Mesendoderm (in vitro differentiated cells): ENCODE measurements at regions not wholly inside any gene's neighbourhood (a gene's known extent, or its start where the extent isn't known, plus 50 kb on each side); places are given as distances from the start of the nearest gene placed in this dataset.

Source experiments
- DNase-seq: peaks from one replicate; pipeline ENCODE4 v3.0.0; 2013
- H2AK5ac ChIP-seq: 2 replicates; pipeline ENCODE4 v1.6.1; 2013; ENCODE audit warnings: low read length, inconsistent platforms
- H2BK120ac ChIP-seq: 2 replicates; pipeline ENCODE4 v1.6.1; 2013; ENCODE audit warnings: low read depth, mild to moderate bottlenecking, low read length, moderate library complexity, mixed read lengths
- H2BK15ac ChIP-seq: replicated peaks from 2 replicates; pipeline ENCODE4 v1.6.1; 2013; ENCODE audit warnings: low read depth, mild to moderate bottlenecking, moderate library complexity
- H2BK5ac ChIP-seq: 2 replicates; pipeline ENCODE4 v1.6.1; 2013; ENCODE audit warnings: low read length, inconsistent platforms
- H3K18ac ChIP-seq: 2 replicates; pipeline ENCODE4 v1.6.1; 2013; ENCODE audit warnings: mild to moderate bottlenecking, low read length, mixed read lengths
- H3K23ac ChIP-seq: one replicate; pipeline ENCODE4 v1.6.1; 2013; ENCODE audit warnings: low read length
- H3K27ac ChIP-seq: 2 replicates; pipeline ENCODE4 v1.5.1; 2013; ENCODE audit warnings: low read depth, mild to moderate bottlenecking, inconsistent platforms, low read length, moderate library complexity
- H3K27me3 ChIP-seq: 2 replicates; pipeline ENCODE4 v1.6.1; 2013; ENCODE audit warnings: low read length, control low read depth, mild to moderate bottlenecking, inconsistent platforms; ENCODE audit not compliant: insufficient read depth, poor library complexity
- H3K36me3 ChIP-seq: 2 replicates; pipeline ENCODE4 v1.6.1; 2013; ENCODE audit warnings: low read length, inconsistent platforms; ENCODE audit not compliant: control insufficient read depth, insufficient read depth
- H3K4ac ChIP-seq: one replicate; pipeline ENCODE4 v1.6.1; 2013; ENCODE audit warnings: low read depth, mild to moderate bottlenecking, low read length, moderate library complexity
- H3K4me1 ChIP-seq: 2 replicates; pipeline ENCODE4 v1.6.1; 2013; ENCODE audit warnings: low read depth, low read length, inconsistent platforms; ENCODE audit not compliant: control insufficient read depth
- H3K4me2 ChIP-seq: 2 replicates; pipeline ENCODE4 v1.6.1; 2013; ENCODE audit warnings: low read length
- H3K4me3 ChIP-seq: 2 replicates; pipeline ENCODE4 v1.5.1; 2013; ENCODE audit warnings: mild to moderate bottlenecking, low read length
- H3K56ac ChIP-seq: one replicate; pipeline ENCODE4 v1.6.1; 2013; ENCODE audit warnings: low read length
- H3K79me1 ChIP-seq: 2 replicates; pipeline ENCODE4 v1.6.1; 2013; ENCODE audit warnings: low read length, inconsistent platforms
- H3K79me2 ChIP-seq: 2 replicates; pipeline ENCODE4 v1.6.1; 2013; ENCODE audit warnings: mild to moderate bottlenecking, low read length; ENCODE audit not compliant: control insufficient read depth, insufficient read depth
- H3K9ac ChIP-seq: 2 replicates; pipeline ENCODE4 v1.6.1; 2013; ENCODE audit warnings: low read length, inconsistent platforms
- H4K5ac ChIP-seq: one replicate; pipeline ENCODE4 v1.6.1; 2013; ENCODE audit warnings: low read length
- H4K8ac ChIP-seq: one replicate; pipeline ENCODE4 v1.6.1; 2013; ENCODE audit warnings: low read depth, mild to moderate bottlenecking, control low read depth, low read length, moderate library complexity
- WGBS: extraction: QIAGEN DNeasy Blood & Tissue Kit; methylation state at CpG from one replicate; pipeline ENCODE4 v1.1.7; 2013; ENCODE audit warnings: low lambda C conversion rate, missing lambda C conversion rate; ENCODE audit not compliant: insufficient coverage; ENCODE audit errors: extremely low coverage; 5-methylcytosine and 5-hydroxymethylcytosine counted together

DNA sequence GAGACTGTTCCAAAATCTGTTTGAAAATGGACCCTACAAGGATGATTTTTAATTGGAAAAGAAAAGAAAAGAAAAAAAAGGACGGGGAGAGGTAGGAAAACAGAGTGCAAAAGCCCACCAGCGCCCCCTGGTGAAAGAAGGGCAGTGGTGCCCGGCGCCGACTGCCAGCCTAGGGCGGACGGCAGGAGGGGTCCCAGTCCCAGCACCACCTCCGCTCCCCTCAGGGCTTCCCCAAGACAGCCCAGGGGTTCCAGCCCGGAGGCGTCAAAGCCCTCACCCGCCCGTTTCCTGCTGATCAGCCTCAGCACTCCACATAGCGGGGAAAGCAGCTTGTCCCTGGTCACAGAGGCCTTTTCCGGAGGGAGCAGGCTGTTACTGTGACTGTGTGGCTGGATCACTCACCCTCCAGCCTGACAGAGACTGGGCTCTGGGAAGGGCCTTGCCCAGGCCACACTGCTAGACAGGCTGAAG, 213.9 kb downstream of the TFCP2L1 start:
- Histone ChIP-seq H2BK15ac (no peak overlapping the region), H3K4ac (no peak overlapping the region), H3K9ac (peak overlapping the region; percentile 47), H3K18ac (no peak overlapping the region), H4K8ac (no peak overlapping the region), H2AK5ac (no peak overlapping the region), H2BK5ac (no peak overlapping the region), H4K5ac (no peak overlapping the region), H2BK120ac (no peak overlapping the region), H3K79me2 (no peaks in the 10 kb centered on the region), H3K4me3 (no peak overlapping the region), H3K27ac (no peak overlapping the region), H3K27me3 (no peaks in the 10 kb centered on the region), H3K36me3 (no peaks in the 10 kb centered on the region), H3K4me2 (no peak overlapping the region), H3K23ac (no peak overlapping the region), H3K56ac (peak overlapping the region; percentile 71), H3K4me1 (peaks cover under 1% of the 10 kb centered on the region), H3K79me1 (no peaks in the 10 kb centered on the region)
- DNase-seq: peak; percentile 62
- no CpG with 5 or more reads among the region's 14 CpGs for WGBS

DNA sequence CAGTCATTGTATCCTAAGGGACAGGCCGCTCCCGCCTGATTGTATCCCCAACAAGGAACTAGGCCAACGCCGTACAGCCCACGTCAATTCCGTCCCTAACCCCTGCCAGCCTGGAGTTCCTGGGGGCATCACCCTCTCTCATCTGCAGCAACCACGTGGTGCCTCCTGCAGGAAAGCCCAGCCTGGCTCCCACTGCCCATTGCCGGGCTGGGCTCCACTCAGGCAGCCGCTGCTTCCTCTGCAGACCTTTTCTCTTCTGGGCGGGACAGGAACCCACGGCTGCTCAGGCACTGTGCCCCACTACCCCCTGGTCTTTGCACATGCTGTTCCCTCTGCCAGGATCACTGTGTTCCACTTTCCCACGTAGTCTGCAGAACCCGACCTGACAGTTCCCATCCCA, 212.2 kb downstream of the TFCP2L1 start:
- Histone ChIP-seq H3K4ac (no peak overlapping the region), H2BK5ac (no peak overlapping the region), H2BK15ac (no peak overlapping the region), H2BK120ac (no peak overlapping the region), H3K79me1 (no peaks in the 10 kb centered on the region), H3K4me1 (peaks cover 1% of the 10 kb centered on the region), H3K56ac (no peak overlapping the region), H3K27ac (no peak overlapping the region), H3K4me2 (no peak overlapping the region), H3K27me3 (no peaks in the 10 kb centered on the region), H3K36me3 (no peaks in the 10 kb centered on the region), H3K23ac (no peak overlapping the region), H4K8ac (no peak overlapping the region), H3K9ac (no peak overlapping the region), H3K79me2 (no peaks in the 10 kb centered on the region), H3K18ac (no peak overlapping the region), H4K5ac (no peak overlapping the region), H3K4me3 (no peak overlapping the region), H2AK5ac (no peak overlapping the region)
- no CpG with 5 or more reads among the region's 13 CpGs for WGBS
- DNase-seq: no peak

DNA sequence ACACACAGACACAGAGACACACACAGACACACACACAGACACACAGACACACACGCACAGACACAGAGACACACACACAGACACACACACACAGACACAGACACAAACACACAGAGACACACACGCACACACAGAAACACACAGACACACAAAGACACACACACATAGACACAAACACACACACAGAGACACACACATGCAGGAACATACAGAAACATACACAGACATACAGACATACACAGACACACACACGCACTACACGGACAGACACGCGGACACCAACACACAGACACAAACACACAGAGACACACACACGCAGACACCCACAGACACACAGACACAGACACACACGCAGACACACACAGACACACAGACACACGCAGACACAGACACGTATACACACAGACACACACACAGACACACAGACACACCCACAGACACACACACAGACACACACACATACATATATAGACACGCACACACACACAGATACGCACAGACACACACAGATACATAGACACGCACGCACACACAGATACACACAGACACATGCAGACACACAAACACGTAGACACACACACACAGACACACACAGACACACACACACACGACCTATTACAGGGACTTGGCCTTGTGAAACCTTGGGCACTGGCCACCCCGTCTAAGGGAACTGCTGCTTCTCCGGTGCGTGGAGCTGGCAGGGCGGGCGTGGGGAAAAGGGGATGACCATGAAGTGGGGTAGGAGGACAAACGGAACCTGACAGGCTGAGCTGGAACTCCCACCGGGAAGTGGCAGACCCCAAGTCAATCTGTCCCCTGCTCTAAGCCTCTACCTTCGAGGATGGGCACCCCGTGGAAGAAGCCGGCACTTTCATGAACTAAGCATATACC, 211.4 kb downstream of the TFCP2L1 start:
- Histone ChIP-seq H3K4me1 (peaks cover 1% of the 10 kb centered on the region), H3K79me1 (no peaks in the 10 kb centered on the region), H2BK5ac (no peak overlapping the region), H3K4me3 (no peak overlapping the region), H3K4me2 (no peak overlapping the region), H3K27me3 (no peaks in the 10 kb centered on the region), H3K56ac (no peak overlapping the region), H3K4ac (no peak overlapping the region), H3K18ac (no peak overlapping the region), H3K79me2 (no peaks in the 10 kb centered on the region), H4K8ac (no peak overlapping the region), H2AK5ac (no peak overlapping the region), H3K36me3 (no peaks in the 10 kb centered on the region), H3K23ac (no peak overlapping the region), H3K27ac (no peak overlapping the region), H2BK15ac (no peak overlapping the region), H2BK120ac (no peak overlapping the region), H4K5ac (no peak overlapping the region), H3K9ac (no peak overlapping the region)
- WGBS: no CpG with 5 or more reads among the region's 26 CpGs
- no peak for DNase-seq

DNA sequence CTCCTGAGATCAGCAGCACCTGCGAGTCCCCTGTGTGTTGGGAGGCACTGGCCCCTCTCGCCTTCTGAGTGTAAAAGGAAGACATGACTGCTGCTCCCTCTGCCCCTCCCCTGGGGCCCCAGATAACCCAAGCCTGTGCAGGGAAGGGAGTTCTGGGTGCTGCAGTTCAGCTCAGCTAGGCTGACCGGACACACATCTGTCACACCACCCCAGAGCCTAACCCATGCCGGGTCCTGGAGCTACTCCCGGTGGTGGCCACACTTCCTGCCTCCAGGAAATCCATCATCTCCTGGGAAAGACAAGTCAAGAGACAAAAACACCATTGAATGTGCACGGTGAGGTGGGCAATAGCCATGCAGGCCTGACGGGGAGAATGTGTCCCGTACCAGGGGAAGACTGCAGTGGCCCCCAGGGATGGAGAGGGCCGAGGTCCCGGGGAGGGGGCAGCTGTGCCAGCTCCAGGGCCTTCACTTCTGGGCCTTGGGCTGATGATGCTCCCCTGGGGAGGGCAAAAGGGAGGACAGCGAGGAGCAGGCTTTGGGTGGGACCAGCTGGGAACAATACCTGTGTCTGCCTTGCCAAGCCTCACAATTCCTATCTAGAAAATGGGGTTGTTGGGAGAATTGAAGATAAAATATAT, 210.6 kb downstream of the TFCP2L1 start:
- H2BK15ac ChIP-seq: no peak overlapping the region
- H3K4me2 ChIP-seq: no peak overlapping the region
- no peak overlapping the region for H4K5ac ChIP-seq
- no CpG with 5 or more reads among the region's 11 CpGs for WGBS
- H2BK120ac ChIP-seq: no peak overlapping the region
- no peak overlapping the region for H3K4ac ChIP-seq
- H3K79me1 ChIP-seq: no peaks in the 10 kb centered on the region
- no peak overlapping the region for H2BK5ac ChIP-seq
- no peak overlapping the region for H3K4me3 ChIP-seq
- H2AK5ac ChIP-seq: no peak overlapping the region
- no peak overlapping the region for H3K56ac ChIP-seq
- DNase-seq: no peak
- no peaks in the 10 kb centered on the region for H3K27me3 ChIP-seq
- no peaks in the 10 kb centered on the region for H3K79me2 ChIP-seq
- H3K36me3 ChIP-seq: no peaks in the 10 kb centered on the region
- H3K27ac ChIP-seq: no peak overlapping the region
- H3K4me1 ChIP-seq: peaks cover 1% of the 10 kb centered on the region
- H4K8ac ChIP-seq: no peak overlapping the region
- H3K9ac ChIP-seq: no peak overlapping the region
- no peak overlapping the region for H3K18ac ChIP-seq
- H3K23ac ChIP-seq: no peak overlapping the region

DNA sequence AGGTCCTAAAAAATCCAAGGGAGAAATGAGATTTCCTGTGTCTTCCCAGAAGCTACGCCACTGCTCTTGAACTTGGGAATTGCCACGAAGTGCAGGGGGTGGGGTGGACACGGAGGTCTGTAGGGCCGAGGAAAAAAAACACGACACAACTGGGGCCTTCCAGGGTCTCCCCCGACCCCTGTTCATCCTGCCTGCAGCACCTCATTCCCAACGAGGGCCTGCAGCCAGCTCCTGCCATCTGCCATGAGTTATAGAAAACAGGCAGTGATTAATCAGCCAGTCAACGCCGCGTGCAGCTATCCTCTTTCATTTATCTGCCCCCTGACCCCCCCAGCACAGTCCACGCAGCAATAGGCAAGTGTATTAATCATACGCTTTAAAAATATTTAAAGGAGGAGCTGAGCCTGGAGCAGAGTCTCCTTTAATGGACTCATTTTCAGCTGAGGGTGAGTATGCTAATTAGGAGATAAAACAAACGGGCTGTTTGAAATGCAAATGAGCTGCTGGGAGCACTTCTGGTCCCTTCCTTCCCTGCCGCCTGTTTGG, 209.9 kb downstream of the TFCP2L1 start:
- WGBS: no CpG with 5 or more reads among the region's 14 CpGs
- no peaks in the 10 kb centered on the region for H3K79me2 ChIP-seq
- H3K27ac ChIP-seq: no peak overlapping the region
- no peak overlapping the region for H2AK5ac ChIP-seq
- no peaks in the 10 kb centered on the region for H3K79me1 ChIP-seq
- no peak overlapping the region for H3K4me3 ChIP-seq
- peak overlapping the region; percentile 72 for H3K56ac ChIP-seq
- H3K4me2 ChIP-seq: no peak overlapping the region
- no peaks in the 10 kb centered on the region for H3K27me3 ChIP-seq
- peak overlapping the region; percentile 39 for H3K18ac ChIP-seq
- peaks cover 1% of the 10 kb centered on the region for H3K4me1 ChIP-seq
- DNase-seq: peak; percentile 100
- H2BK5ac ChIP-seq: no peak overlapping the region
- no peak overlapping the region for H4K5ac ChIP-seq
- no peak overlapping the region for H2BK120ac ChIP-seq
- peak overlapping the region; percentile 16 for H3K9ac ChIP-seq
- no peaks in the 10 kb centered on the region for H3K36me3 ChIP-seq
- H4K8ac ChIP-seq: no peak overlapping the region
- H3K4ac ChIP-seq: no peak overlapping the region
- H2BK15ac ChIP-seq: no peak overlapping the region
- H3K23ac ChIP-seq: no peak overlapping the region
